ENCODE measurements at regions not wholly inside any gene's neighbourhood (a gene's known extent, or its start where the extent isn't known, plus 50 kb on each side); places are given as distances from the start of the nearest gene placed in this dataset.

DNA sequence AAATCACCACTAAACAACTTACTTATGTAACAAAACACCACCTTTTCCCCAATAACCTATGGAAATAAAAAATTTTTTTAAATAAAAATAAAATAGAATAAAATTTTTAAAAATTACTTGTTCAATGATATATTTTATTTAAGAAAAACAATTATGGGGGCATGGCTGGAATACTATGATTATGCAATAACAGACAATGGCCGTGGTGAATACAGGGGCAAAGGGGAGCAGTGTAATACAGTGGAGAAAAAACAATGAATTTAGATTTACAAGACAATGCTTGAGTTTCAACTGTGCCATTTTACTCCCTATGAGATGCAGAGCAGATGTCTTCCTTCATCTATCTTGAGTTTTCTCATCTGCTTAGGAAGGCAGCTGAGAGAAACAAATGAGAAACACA lies 72.9 kb downstream of the BLTP3B start:
- TF ChIP-seq, protein P1, sequence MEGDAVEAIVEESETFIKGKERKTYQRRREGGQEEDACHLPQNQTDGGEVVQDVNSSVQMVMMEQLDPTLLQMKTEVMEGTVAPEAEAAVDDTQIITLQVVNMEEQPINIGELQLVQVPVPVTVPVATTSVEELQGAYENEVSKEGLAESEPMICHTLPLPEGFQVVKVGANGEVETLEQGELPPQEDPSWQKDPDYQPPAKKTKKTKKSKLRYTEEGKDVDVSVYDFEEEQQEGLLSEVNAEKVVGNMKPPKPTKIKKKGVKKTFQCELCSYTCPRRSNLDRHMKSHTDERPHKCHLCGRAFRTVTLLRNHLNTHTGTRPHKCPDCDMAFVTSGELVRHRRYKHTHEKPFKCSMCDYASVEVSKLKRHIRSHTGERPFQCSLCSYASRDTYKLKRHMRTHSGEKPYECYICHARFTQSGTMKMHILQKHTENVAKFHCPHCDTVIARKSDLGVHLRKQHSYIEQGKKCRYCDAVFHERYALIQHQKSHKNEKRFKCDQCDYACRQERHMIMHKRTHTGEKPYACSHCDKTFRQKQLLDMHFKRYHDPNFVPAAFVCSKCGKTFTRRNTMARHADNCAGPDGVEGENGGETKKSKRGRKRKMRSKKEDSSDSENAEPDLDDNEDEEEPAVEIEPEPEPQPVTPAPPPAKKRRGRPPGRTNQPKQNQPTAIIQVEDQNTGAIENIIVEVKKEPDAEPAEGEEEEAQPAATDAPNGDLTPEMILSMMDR (IDR thresholded peaks at IDR 0.05; ENCODE audit: low read depth, low read length): no peak
- TF ChIP-seq EZH2phosphoT487 (IDR thresholded peaks at IDR 0.05; ENCODE audit: low read depth): no peak

Measured in OCI-LY3 (cell line).